Adrenal gland (tissue), 9 donors: ENCODE measurements at regions not wholly inside any gene's neighbourhood (a gene's known extent, or its start where the extent isn't known, plus 50 kb on each side); places are given as distances from the start of the nearest gene placed in this dataset.

Source experiments
- DNase-seq, 7 donors: peaks; one replicate each; pipeline ENCODE4 v3.0.0-alpha.2; 2019 to 2020
- H3K27ac ChIP-seq, 5 donors: fragments of 200-600 bp; sonication (generic) in 4 of 5; 1 replicate in 3 of 5; 2 replicates in 2 of 5; pipeline versions ENCODE4 v1.5.1 to v1.8.0; 2016 to 2020; ENCODE audit warnings: mild to moderate bottlenecking in 1 of 5
- H3K27me3 ChIP-seq: fragments of 200-600 bp; 2 replicates; pipeline ENCODE4 v1.8.0; 2021
- H3K36me3 ChIP-seq, 2 donors: fragments of 200-600 bp; replicated peaks in 1 of 2; 1 replicate in 1 of 2; 2 replicates in 1 of 2; pipeline versions ENCODE4 v1.5.1 to v1.8.0; 2018 to 2022
- H3K4me1 ChIP-seq, 2 donors: fragments of 200-600 bp; replicated peaks in 1 of 2; 1 replicate in 1 of 2; 2 replicates in 1 of 2; pipeline versions ENCODE4 v1.5.1 to v1.8.0; 2018 to 2021
- H3K4me3 ChIP-seq, 4 donors: fragments of 200-600 bp; sonication (generic) in 3 of 4; one replicate each; pipeline ENCODE4 v1.5.1; 2016 to 2018
- H3K9me3 ChIP-seq, 3 donors: fragments of 200-600 bp; sonication (generic) in 1 of 3; replicated peaks in 1 of 3; 1 replicate in 2 of 3; 2 replicates in 1 of 3; pipeline versions ENCODE4 v1.5.1 to v1.8.0; 2016 to 2021
- POLR2A ChIP-seq, 2 donors: fragments of 450-650 bp; IDR thresholded peaks; one replicate each; pipeline ENCODE4 v1.6.1; 2017; ENCODE audit warnings: antibody characterized with exemption in 2 of 2, mild to moderate bottlenecking in 2 of 2, moderate library complexity in 1 of 2
- WGBS, 4 donors: extraction: QIAGEN DNeasy Blood & Tissue Kit in 2 of 4; methylation state at CpG; one replicate each; pipeline versions ENCODE4 v1.1.5 to v1.1.7; 2013 to 2017; 5-methylcytosine and 5-hydroxymethylcytosine counted together
- intact Hi-C, 2 donors: fragments of 100-400 bp; cut with DNase I; formaldehyde crosslinking; loops; one replicate each; pipeline versions ENCODE4 v1.14.1 to v1.15.0; 2022 to 2023
- TF ChIP-seq, protein P1 (sequence below), 6 experiments: fragments of 450-650 bp in 4 of 6; fragments of 200-600 bp in 2 of 6; sonication (generic) in 1 of 6; IDR thresholded peaks; 1 replicate in 5 of 6; 2 replicates in 1 of 6; pipeline versions ENCODE4 v1.5.1 to v1.8.0; 2016 to 2021; ENCODE audit warnings: antibody characterized with exemption in 6 of 6, mild to moderate bottlenecking in 2 of 6, moderate library complexity in 1 of 6
- donor health status: healthy with polysubstance abuse.
- donor health status: Bipolar disorder and iron deficiency.
- donor health status: DM: yes; HTN: yes; CAD: no.
- donor health status: DM: no; HTN: no; CAD: no.
- donor health status: DM: no; HTN: no; CAD: no.

DNA sequence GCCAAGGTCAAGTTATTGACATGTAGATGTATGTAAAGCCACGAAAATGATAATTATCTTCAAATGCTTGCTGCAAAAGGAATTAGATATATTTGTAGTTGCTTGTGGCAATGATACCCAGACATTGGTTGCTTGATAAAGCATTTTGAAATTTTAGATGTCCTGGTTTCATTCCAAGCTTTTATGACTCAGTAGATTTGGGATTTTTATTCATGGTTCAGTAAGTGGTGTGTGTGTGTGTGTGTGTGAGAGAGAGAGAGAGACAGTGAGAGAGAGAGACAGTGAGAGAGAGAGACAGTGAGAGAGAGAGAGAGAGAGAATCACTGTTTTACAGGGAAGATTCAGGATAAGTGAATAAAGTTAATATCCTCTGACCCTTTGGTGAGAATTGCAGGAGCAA is 498.2 kb upstream of the C1orf87 start:
- no peaks in the 10 kb centered on the region for H3K9me3 ChIP-seq
- H3K4me3 ChIP-seq: no peak overlapping the region
- H3K27ac ChIP-seq: no peak overlapping the region
- DNase-seq: no peak
- TF ChIP-seq, protein P1, sequence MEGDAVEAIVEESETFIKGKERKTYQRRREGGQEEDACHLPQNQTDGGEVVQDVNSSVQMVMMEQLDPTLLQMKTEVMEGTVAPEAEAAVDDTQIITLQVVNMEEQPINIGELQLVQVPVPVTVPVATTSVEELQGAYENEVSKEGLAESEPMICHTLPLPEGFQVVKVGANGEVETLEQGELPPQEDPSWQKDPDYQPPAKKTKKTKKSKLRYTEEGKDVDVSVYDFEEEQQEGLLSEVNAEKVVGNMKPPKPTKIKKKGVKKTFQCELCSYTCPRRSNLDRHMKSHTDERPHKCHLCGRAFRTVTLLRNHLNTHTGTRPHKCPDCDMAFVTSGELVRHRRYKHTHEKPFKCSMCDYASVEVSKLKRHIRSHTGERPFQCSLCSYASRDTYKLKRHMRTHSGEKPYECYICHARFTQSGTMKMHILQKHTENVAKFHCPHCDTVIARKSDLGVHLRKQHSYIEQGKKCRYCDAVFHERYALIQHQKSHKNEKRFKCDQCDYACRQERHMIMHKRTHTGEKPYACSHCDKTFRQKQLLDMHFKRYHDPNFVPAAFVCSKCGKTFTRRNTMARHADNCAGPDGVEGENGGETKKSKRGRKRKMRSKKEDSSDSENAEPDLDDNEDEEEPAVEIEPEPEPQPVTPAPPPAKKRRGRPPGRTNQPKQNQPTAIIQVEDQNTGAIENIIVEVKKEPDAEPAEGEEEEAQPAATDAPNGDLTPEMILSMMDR (IDR thresholded peaks at IDR 0.05): no peak
- 33 to 61% (median 42%) methylated on average over 1 of the region's 1 CpG for WGBS, 4 donors
- H3K4me1 ChIP-seq: peaks cover 0 to 5% of the 10 kb centered on the region in 2 donors
- no peaks in the 10 kb centered on the region for H3K27me3 ChIP-seq
- intact Hi-C loops: no loop called here
- H3K36me3 ChIP-seq: no peaks in the 10 kb centered on the region

DNA sequence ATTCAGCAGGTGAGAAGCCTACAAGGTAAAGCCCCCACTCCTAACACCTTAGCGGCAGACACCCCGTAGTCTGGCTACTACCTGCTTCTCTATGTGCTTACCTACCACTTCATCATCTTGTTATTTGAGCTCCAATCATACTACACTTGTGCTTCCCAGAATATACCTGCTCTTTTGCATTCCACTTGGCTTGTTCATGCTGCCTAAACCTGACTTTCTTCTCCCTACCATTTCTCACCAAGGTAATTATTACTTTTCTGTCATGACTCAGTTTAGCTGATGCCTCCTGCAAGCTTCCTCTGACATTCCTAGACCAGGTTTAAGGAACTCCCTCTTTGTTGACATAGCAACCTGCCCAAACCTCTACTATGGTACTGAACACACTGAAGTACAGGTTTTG is 495.6 kb upstream of the C1orf87 start:
- 97 to 100% (median 98%) methylated on average over 2 of the region's 2 CpGs for WGBS, 4 donors
- H3K4me1 ChIP-seq: peaks cover 0 to 9% of the 10 kb centered on the region in 2 donors
- H3K36me3 ChIP-seq: no peaks in the 10 kb centered on the region
- TF ChIP-seq POLR2A (IDR thresholded peaks at IDR 0.05): no peak
- TF ChIP-seq, protein P1 (IDR thresholded peaks at IDR 0.05): no peak
- no peaks in the 10 kb centered on the region for H3K9me3 ChIP-seq
- intact Hi-C loops: no loop called here
- H3K4me3 ChIP-seq: no peak overlapping the region
- no peak overlapping the region for H3K27ac ChIP-seq
- no peaks in the 10 kb centered on the region for H3K27me3 ChIP-seq
- no peak for DNase-seq

DNA sequence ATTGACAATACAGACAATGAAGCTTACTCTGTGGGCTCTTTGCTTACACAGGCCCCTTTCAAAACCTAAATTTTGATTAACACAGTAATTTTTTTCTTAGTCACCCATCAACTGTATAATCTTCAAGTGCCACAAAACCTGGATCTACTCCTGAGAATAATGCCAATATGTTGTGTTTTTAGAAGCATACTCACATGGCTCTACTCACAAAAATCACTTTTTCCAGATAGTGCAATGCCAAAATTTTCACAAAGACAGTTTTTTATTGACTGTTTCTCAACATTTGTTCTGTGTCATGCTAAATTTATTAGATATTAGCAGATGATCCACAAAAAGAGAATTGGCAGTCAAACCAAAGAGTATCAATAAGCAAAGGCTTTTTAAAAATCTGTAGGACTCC is 493.7 kb upstream of the C1orf87 start:
- H3K36me3 ChIP-seq: no peaks in the 10 kb centered on the region
- no peak for DNase-seq
- no peaks in the 10 kb centered on the region for H3K9me3 ChIP-seq
- H3K4me1 ChIP-seq: peaks cover 0 to 4% of the 10 kb centered on the region in 2 donors
- no peak overlapping the region for H3K27ac ChIP-seq
- H3K27me3 ChIP-seq: no peaks in the 10 kb centered on the region
- intact Hi-C loops: no loop called here
- H3K4me3 ChIP-seq: no peak overlapping the region
- no peak for TF ChIP-seq POLR2A (IDR thresholded peaks at IDR 0.05)
- TF ChIP-seq, protein P1 (IDR thresholded peaks at IDR 0.05): no peak

DNA sequence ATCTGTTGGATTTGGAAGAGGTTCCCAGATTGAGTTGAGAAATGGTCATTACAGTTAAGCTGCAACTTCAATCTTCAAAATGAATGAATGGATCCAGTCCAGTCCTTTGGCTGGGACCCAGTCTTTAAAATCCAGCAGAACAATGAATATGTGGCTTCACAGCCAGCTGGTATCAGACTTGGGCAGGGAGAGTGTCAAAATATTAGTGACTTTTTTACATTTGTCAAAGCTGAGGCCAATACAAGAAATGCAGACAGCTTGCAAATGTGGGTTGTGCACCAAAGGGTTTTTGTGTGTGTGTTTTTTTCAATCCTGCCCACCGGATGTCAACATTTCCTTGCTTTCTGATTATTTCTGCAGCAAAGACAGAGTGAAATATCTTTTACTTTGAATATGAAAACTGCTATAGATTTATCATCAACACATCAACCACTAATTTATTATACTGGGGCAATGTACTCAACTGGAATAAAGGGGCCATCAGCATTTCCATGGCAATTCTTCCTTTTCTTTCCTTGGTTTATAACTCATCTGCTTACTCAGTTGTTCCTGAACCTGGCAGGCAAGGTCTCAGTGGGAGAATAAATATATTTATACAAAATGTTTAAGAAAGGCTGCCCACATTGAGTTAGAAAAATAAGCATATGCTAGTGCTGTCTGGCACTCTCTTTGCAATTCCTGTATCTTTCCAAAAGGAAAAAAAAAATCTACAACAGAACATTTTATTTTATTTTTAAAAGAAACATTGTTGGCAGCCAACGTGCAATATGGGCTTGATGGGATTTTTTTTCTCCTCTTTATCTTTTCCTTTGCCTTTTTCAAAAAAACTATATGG is 491.6 kb upstream of the C1orf87 start:
- intact Hi-C loops: no loop called here
- no peaks in the 10 kb centered on the region for H3K27me3 ChIP-seq
- DNase-seq: no peak
- TF ChIP-seq, protein P1 (IDR thresholded peaks at IDR 0.05): no peak
- no peak for TF ChIP-seq POLR2A (IDR thresholded peaks at IDR 0.05)
- no peaks in the 10 kb centered on the region for H3K36me3 ChIP-seq
- WGBS, 4 donors: 22 to 37% (median 27%) methylated on average over 2 of the region's 2 CpGs
- peaks cover 0 to 4% of the 10 kb centered on the region in 2 donors for H3K4me1 ChIP-seq
- H3K27ac ChIP-seq: no peak overlapping the region
- H3K4me3 ChIP-seq: no peak overlapping the region
- no peaks in the 10 kb centered on the region for H3K9me3 ChIP-seq
